Stomach (tissue), 4 donors: ENCODE measurements at regions not wholly inside any gene's neighbourhood (a gene's known extent, or its start where the extent isn't known, plus 50 kb on each side); places are given as distances from the start of the nearest gene placed in this dataset.

Source experiments
- EP300 ChIP-seq: sonication (generic); formaldehyde crosslinking; IDR thresholded peaks from one replicate; pipeline ENCODE4 v1.6.1; 2017; ENCODE audit warnings: antibody characterized with exemption
- POLR2A ChIP-seq, 4 donors: fragments of 450-650 bp; IDR thresholded peaks; one replicate each; pipeline ENCODE4 v1.6.1; 2016; ENCODE audit warnings: antibody characterized with exemption in 4 of 4, control low read depth in 2 of 4, mild to moderate bottlenecking in 1 of 4, moderate library complexity in 1 of 4
- POLR2AphosphoS5 ChIP-seq, 3 donors: sonication (generic); formaldehyde crosslinking; IDR thresholded peaks; one replicate each; pipeline ENCODE4 v1.6.1; 2016; ENCODE audit warnings: antibody characterized with exemption in 3 of 3
- TF ChIP-seq, protein P1 (sequence below), 7 experiments: fragments of 450-650 bp in 4 of 7; fragments of 200-600 bp in 3 of 7; sonication (generic) in 3 of 7; IDR thresholded peaks; one replicate each; pipeline ENCODE4 v1.5.1; 2016 to 2019; ENCODE audit warnings: antibody characterized with exemption in 7 of 7, control low read depth in 2 of 7, mild to moderate bottlenecking in 1 of 7

DNA sequence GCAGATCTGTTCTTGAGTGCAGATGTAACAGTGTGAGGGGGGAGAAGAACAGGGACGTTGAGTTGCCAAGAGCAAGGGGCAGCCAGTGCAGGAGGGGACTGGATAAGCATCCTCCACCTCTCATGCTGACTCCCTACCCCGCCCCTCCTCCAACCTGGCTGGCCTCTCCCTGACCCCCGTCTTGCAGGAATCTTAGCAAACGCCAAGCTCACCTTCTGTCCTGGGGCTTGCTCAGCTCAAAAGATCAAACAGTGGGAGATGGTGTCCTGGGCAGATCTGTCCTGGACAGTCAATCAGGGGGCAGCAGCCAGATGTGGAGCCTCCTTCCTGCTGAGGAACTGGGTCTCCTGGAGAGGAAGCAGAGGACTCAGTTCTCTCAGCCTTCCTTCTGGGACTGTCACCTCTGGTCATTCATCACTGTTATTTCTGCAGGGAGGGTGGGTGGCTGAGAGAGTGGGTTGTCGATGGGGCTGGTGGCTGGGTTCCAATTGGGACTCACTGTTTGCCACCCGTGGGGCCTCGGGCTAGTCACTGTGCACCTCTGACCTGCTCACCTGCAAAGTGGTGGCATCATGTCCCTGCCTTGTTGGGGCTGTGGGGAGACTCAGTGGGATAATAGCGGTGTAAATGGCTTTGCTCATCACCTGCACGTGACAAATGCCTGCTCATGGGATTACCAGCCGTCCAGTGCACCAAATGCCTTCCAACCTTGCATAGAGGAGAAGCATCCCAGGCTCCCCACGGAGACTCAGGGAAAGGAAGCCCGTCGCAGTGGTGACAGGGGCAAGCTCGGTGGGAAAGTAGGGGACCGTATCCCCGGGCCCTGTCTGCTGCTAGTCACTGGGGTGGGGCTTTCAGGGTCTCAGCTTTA, 154.4 kb downstream of the PTPRU start:
- TF ChIP-seq, protein P1, sequence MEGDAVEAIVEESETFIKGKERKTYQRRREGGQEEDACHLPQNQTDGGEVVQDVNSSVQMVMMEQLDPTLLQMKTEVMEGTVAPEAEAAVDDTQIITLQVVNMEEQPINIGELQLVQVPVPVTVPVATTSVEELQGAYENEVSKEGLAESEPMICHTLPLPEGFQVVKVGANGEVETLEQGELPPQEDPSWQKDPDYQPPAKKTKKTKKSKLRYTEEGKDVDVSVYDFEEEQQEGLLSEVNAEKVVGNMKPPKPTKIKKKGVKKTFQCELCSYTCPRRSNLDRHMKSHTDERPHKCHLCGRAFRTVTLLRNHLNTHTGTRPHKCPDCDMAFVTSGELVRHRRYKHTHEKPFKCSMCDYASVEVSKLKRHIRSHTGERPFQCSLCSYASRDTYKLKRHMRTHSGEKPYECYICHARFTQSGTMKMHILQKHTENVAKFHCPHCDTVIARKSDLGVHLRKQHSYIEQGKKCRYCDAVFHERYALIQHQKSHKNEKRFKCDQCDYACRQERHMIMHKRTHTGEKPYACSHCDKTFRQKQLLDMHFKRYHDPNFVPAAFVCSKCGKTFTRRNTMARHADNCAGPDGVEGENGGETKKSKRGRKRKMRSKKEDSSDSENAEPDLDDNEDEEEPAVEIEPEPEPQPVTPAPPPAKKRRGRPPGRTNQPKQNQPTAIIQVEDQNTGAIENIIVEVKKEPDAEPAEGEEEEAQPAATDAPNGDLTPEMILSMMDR (IDR thresholded peaks at IDR 0.05): no peak
- TF ChIP-seq EP300: no peak
- no peak for TF ChIP-seq POLR2A (IDR thresholded peaks at IDR 0.05)
- TF ChIP-seq POLR2AphosphoS5 (IDR thresholded peaks at IDR 0.05): no peak
